Peyer's patch (tissue), 4 donors: ENCODE measurements at regions not wholly inside any gene's neighbourhood (a gene's known extent, or its start where the extent isn't known, plus 50 kb on each side); places are given as distances from the start of the nearest gene placed in this dataset.

Experiments
- POLR2A ChIP-seq, 2 donors: fragments of 450-650 bp; IDR thresholded peaks; one replicate each; pipeline ENCODE4 v1.5.1; 2017; ENCODE audit warnings: antibody characterized with exemption in 2 of 2, mild to moderate bottlenecking in 2 of 2, moderate library complexity in 2 of 2
- TF ChIP-seq, protein P1 (sequence below), 6 experiments: fragments of 450-650 bp in 4 of 6; fragments of 200-600 bp in 2 of 6; sonication (generic) in 1 of 6; IDR thresholded peaks; one replicate each; pipeline ENCODE4 v1.5.1; 2017 to 2019; ENCODE audit warnings: antibody characterized with exemption in 6 of 6, mild to moderate bottlenecking in 3 of 6, moderate library complexity in 1 of 6

DNA sequence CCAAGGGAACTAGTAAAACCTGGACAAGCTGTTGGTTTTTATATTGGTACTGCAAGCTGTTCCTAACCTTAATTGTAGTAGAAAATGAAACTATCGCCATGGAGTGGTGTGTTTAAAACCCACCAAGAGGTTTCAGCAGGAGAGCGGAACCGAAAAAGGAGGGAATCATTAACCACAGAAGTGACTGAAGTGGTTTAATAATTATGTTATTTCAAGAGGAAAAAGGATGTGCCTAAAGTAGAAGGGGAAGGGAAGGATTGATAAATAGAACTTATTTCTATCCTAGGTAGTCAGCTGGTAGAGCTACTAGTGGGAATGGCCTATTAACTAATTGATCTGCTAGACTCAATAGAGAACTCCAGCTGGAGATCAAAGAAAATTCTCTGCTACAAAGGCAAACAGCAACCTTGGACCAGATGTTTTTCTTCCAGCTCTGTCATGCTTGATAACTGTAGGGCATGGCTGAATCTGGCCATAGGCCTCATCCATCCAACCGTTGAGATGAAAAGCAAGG lies 91.8 kb downstream of the BAMBI start:
- no peak for TF ChIP-seq POLR2A (IDR thresholded peaks at IDR 0.05)
- TF ChIP-seq, protein P1, sequence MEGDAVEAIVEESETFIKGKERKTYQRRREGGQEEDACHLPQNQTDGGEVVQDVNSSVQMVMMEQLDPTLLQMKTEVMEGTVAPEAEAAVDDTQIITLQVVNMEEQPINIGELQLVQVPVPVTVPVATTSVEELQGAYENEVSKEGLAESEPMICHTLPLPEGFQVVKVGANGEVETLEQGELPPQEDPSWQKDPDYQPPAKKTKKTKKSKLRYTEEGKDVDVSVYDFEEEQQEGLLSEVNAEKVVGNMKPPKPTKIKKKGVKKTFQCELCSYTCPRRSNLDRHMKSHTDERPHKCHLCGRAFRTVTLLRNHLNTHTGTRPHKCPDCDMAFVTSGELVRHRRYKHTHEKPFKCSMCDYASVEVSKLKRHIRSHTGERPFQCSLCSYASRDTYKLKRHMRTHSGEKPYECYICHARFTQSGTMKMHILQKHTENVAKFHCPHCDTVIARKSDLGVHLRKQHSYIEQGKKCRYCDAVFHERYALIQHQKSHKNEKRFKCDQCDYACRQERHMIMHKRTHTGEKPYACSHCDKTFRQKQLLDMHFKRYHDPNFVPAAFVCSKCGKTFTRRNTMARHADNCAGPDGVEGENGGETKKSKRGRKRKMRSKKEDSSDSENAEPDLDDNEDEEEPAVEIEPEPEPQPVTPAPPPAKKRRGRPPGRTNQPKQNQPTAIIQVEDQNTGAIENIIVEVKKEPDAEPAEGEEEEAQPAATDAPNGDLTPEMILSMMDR (IDR thresholded peaks at IDR 0.05): no peak
